GM12875 (cell line): ENCODE measurements at regions not wholly inside any gene's neighbourhood (a gene's known extent, or its start where the extent isn't known, plus 50 kb on each side); places are given as distances from the start of the nearest gene placed in this dataset.
A peak's percentile ranks its signal among the peaks of the same experiment; 100 is the strongest.

Experiments used
- H3K4me3 ChIP-seq: one replicate; pipeline ENCODE4 v1.5.1; 2011; ENCODE audit warnings: low read depth, low read length, control low read depth
- CTCF ChIP-seq: IDR thresholded peaks from 2 replicates; pipeline ENCODE4 v1.5.1; 2011; ENCODE audit warnings: low read depth, mild to moderate bottlenecking, control low read depth, inconsistent platforms, low read length, moderate library complexity, borderline replicate concordance; ENCODE audit not compliant: insufficient read depth

- H3K4me3 ChIP-seq: no peak overlapping the region
- TF ChIP-seq CTCF: peak; percentile 34; the same call in 1 of the 2 replicates
These were observed 90.5 kb upstream of the ZNF827 start for GRCh38 chr4:146029147-146029546.

- TF ChIP-seq CTCF: no peak
- no peak overlapping the region for H3K4me3 ChIP-seq
These were observed 89.1 kb upstream of the ZNF827 start for GRCh38 chr4:146027761-146028160.

DNA sequence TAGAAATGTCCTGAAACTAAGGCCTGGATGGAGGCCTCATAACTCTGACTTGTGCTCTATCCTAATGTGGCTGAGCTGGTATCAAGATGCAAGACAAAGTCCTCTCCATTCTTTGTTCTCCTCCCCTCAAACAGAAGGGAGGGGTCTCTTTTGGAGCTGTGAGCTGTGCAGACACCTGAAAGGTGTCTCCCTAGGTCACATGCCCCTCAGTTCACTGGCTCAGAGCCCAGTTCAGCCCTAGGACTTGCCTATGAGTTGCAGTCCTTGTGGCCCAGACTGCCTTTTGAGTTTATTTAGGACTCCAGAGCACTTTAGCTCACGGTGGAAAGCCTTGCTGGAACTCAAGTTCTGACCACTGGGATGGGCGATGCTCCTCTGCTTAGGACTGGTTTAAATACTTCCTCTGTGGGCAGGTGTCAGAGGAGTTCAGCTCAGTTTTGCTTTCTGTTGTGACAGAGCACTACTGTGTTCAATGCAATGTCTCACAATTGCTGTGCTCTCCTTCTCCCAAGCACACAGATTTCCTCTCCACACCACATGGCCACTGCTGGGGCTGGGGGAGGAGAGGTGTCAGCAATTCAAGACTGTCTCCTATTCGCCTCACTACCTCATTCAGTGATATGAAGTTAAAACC lies 84.8 kb upstream of the ZNF827 start:
- TF ChIP-seq CTCF: no peak

DNA sequence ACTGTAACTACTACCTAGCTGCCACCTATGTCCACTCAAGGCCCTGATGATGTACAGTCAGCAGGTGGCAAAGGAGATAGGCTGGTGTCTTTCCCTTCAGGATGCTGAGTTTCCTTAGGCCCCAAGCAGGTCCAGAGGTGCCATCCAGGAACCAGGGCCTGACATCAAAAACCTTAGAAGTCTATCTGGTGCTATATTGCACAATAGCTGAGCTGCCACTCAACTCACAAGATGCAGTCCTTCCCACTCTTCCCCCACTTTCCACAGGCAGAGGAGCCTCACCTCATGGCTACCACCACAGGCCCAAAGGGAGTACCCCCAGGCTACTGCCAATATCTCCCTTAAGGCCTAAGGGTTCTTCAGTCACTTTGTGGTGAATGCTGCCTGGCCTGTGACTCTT lies 83.9 kb upstream of the ZNF827 start:
- TF ChIP-seq CTCF: no peak
- H3K4me3 ChIP-seq: no peak overlapping the region

More for the DNA sequence above, 84.8 kb upstream of the ZNF827 start:
- H3K4me3 ChIP-seq: peak overlapping the region; percentile 16

DNA sequence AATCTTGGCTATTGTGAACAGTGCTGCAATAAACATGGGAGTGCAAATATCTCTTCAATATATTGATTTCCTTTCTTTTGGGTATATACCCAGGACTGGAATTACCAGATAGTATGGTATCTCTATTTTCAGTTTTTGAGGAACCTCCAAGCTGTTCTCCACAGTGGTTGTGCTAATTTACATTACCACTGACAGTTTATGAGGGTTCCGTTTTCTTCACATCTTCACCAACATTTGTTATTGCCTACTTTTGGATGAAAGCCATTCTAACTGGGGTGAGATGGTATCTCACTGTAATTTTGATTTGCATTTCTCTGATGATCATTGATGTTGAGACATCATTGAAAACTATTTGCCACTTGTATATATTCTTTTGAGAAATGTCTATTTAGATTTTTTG lies 79.6 kb upstream of the ZNF827 start:
- H3K4me3 ChIP-seq: no peak overlapping the region
- no peak for TF ChIP-seq CTCF

GRCh38 chr4:146004730-146005129 lies 66.1 kb upstream of the ZNF827 start:
- no peak overlapping the region for H3K4me3 ChIP-seq
- TF ChIP-seq CTCF: no peak

DNA sequence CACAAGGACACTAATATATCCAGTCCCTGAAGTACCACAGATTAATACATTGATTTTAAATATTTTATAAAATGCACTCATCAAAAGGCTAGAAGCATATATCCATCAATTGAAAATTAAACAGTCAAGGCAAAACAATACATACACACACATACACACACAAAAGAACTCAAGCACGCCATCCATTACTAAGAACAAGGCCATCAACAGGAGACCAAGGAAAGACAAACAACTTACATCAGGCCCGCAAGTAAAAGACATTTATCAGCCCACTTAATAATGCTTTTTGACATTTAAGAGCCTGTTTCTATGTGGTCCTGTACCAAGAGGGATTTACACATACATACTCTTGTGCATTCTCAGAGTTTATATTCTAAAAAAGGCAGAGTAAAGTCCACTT lies 50.0 kb upstream of the ZNF827 start:
- H3K4me3 ChIP-seq: no peak overlapping the region

More for the DNA sequence above, 50.0 kb upstream of the ZNF827 start:
- TF ChIP-seq CTCF: no peak
